ENCODE measurements at regions not wholly inside any gene's neighbourhood (a gene's known extent, or its start where the extent isn't known, plus 50 kb on each side); places are given as distances from the start of the nearest gene placed in this dataset.

DNA sequence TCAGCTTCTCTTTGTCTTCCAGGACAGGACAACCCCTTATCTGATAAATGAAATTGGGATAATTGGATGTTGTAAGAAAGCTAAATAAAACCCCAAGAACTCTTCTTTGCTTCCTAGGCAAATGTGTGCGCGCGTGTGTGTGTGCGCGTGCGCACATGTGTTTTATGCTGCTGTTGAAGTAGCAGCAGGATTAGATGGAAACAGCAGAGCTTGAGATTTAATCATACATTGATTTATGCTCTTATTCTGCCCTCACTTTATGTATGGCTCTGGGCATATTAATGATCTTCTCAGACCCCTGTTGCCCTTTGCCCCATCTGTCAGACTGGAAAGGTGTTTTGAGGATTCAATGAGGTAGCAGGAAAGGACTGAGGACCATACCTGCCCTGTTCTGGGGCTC, 324.0 kb upstream of the MAP3K7 start:
- POLR2A ChIA-PET (ENCODE audit: low non-redundant PET): no interaction called here
- peaks cover 5% of the 10 kb centered on the region for H3K27me3 ChIP-seq (replicated peaks; ENCODE audit: insufficient read depth, low read depth, low read length, poor library complexity)
- H3K4me3 ChIP-seq (ENCODE audit: low read depth, low read length, poor library complexity, severe bottlenecking): no peak overlapping the region
- no peak overlapping the region for H3K27ac ChIP-seq (ENCODE audit: low read depth, low read length, poor library complexity, severe bottlenecking)
- no peaks in the 10 kb centered on the region for H3K4me1 ChIP-seq (ENCODE audit: insufficient read depth, low read length, poor library complexity, severe bottlenecking)
- no TSS peak for BruUV-seq (replicated peaks)
- TF ChIP-seq EZH2 (IDR thresholded peaks at IDR 0.05; ENCODE audit: borderline replicate concordance, low read depth, low read length, poor library complexity, severe bottlenecking): no peak
- TF ChIP-seq, protein P1, sequence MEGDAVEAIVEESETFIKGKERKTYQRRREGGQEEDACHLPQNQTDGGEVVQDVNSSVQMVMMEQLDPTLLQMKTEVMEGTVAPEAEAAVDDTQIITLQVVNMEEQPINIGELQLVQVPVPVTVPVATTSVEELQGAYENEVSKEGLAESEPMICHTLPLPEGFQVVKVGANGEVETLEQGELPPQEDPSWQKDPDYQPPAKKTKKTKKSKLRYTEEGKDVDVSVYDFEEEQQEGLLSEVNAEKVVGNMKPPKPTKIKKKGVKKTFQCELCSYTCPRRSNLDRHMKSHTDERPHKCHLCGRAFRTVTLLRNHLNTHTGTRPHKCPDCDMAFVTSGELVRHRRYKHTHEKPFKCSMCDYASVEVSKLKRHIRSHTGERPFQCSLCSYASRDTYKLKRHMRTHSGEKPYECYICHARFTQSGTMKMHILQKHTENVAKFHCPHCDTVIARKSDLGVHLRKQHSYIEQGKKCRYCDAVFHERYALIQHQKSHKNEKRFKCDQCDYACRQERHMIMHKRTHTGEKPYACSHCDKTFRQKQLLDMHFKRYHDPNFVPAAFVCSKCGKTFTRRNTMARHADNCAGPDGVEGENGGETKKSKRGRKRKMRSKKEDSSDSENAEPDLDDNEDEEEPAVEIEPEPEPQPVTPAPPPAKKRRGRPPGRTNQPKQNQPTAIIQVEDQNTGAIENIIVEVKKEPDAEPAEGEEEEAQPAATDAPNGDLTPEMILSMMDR (conservative IDR thresholded peaks at IDR 0.05; ENCODE audit: low read depth, low read length): no peak
- no peaks in the 10 kb centered on the region for H3K36me3 ChIP-seq (ENCODE audit: insufficient read depth, low read length, poor library complexity, severe bottlenecking)
- DNase-seq (ENCODE audit: low spot score): no peak
- peaks cover 6% of the 10 kb centered on the region for H3K9me3 ChIP-seq (ENCODE audit: low read depth, low read length, poor library complexity, severe bottlenecking)
- intact Hi-C loops (cut with micrococcal nuclease; ENCODE audit: unreplicated experiment): no loop called here
- CTCF ChIA-PET: no interaction called here

- Histone ChIP-seq H3K27me3 (replicated peaks; ENCODE audit: insufficient read depth, low read depth, low read length, poor library complexity) (peaks cover 5% of the 10 kb centered on the region), H3K4me3 (ENCODE audit: low read depth, low read length, poor library complexity, severe bottlenecking) (no peak overlapping the region), H3K27ac (ENCODE audit: low read depth, low read length, poor library complexity, severe bottlenecking) (no peak overlapping the region), H3K4me1 (ENCODE audit: insufficient read depth, low read length, poor library complexity, severe bottlenecking) (no peaks in the 10 kb centered on the region), H3K9me3 (ENCODE audit: low read depth, low read length, poor library complexity, severe bottlenecking) (no peaks in the 10 kb centered on the region), H3K36me3 (ENCODE audit: insufficient read depth, low read length, poor library complexity, severe bottlenecking) (no peaks in the 10 kb centered on the region)
- ChIA-PET CTCF (no interaction called here), POLR2A (ENCODE audit: low non-redundant PET) (no interaction called here)
- DNase-seq (ENCODE audit: low spot score): no peak
- intact Hi-C loops (cut with micrococcal nuclease; ENCODE audit: unreplicated experiment): no loop called here
- no TSS peak for BruUV-seq (replicated peaks)
- TF ChIP-seq, protein P1 (conservative IDR thresholded peaks at IDR 0.05; ENCODE audit: low read depth, low read length): no peak
- TF ChIP-seq EZH2 (IDR thresholded peaks at IDR 0.05; ENCODE audit: borderline replicate concordance, low read depth, low read length, poor library complexity, severe bottlenecking): no peak
Measured at GRCh38 chr6:90907931-90908655, 321.2 kb upstream of the MAP3K7 start.

- ChIA-PET CTCF (no interaction called here), POLR2A (ENCODE audit: low non-redundant PET) (no interaction called here)
- no peak for DNase-seq (ENCODE audit: low spot score)
- Histone ChIP-seq H3K9me3 (ENCODE audit: low read depth, low read length, poor library complexity, severe bottlenecking) (no peaks in the 10 kb centered on the region), H3K4me3 (ENCODE audit: low read depth, low read length, poor library complexity, severe bottlenecking) (no peak overlapping the region), H3K4me1 (ENCODE audit: insufficient read depth, low read length, poor library complexity, severe bottlenecking) (no peaks in the 10 kb centered on the region), H3K27me3 (replicated peaks; ENCODE audit: insufficient read depth, low read depth, low read length, poor library complexity) (no peaks in the 10 kb centered on the region), H3K36me3 (ENCODE audit: insufficient read depth, low read length, poor library complexity, severe bottlenecking) (no peaks in the 10 kb centered on the region), H3K27ac (ENCODE audit: low read depth, low read length, poor library complexity, severe bottlenecking) (no peak overlapping the region)
- intact Hi-C loops (cut with micrococcal nuclease; ENCODE audit: unreplicated experiment): no loop called here
- no peak for TF ChIP-seq EZH2 (IDR thresholded peaks at IDR 0.05; ENCODE audit: borderline replicate concordance, low read depth, low read length, poor library complexity, severe bottlenecking)
- no TSS peak for BruUV-seq (replicated peaks)
Measured at GRCh38 chr6:90905351-90905750, 318.5 kb upstream of the MAP3K7 start.

DNA sequence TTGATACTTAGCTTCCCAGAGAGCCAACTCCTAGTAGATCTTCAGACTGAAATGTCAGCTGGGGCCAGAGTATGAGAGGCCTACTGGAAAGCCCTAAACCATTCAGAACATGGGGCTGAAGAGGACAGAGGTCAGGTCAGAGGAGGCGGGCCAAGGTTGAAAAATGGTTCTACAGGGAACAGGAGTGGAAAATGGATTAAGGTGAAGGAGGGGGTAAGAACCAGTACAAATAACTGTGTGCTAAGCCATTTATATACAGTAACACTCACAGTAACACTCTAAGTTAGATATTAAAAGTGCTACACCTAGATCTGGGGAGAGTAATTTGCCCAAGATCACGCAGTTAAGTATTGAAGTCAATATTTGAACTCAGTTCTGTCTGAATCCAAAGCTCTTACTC, 313.2 kb upstream of the MAP3K7 start:
- ChIA-PET CTCF (no interaction called here), POLR2A (ENCODE audit: low non-redundant PET) (no interaction called here)
- TF ChIP-seq, protein P1 (conservative IDR thresholded peaks at IDR 0.05; ENCODE audit: low read depth, low read length): no peak
- no peak for TF ChIP-seq EZH2 (IDR thresholded peaks at IDR 0.05; ENCODE audit: borderline replicate concordance, low read depth, low read length, poor library complexity, severe bottlenecking)
- BruUV-seq (replicated peaks): no TSS peak
- Histone ChIP-seq H3K27ac (ENCODE audit: low read depth, low read length, poor library complexity, severe bottlenecking) (no peak overlapping the region), H3K4me3 (ENCODE audit: low read depth, low read length, poor library complexity, severe bottlenecking) (no peak overlapping the region), H3K9me3 (ENCODE audit: low read depth, low read length, poor library complexity, severe bottlenecking) (no peaks in the 10 kb centered on the region), H3K4me1 (ENCODE audit: insufficient read depth, low read length, poor library complexity, severe bottlenecking) (peaks cover 8% of the 10 kb centered on the region), H3K27me3 (replicated peaks; ENCODE audit: insufficient read depth, low read depth, low read length, poor library complexity) (no peaks in the 10 kb centered on the region), H3K36me3 (ENCODE audit: insufficient read depth, low read length, poor library complexity, severe bottlenecking) (no peaks in the 10 kb centered on the region)
- no peak for DNase-seq (ENCODE audit: low spot score)
- intact Hi-C loops (cut with micrococcal nuclease; ENCODE audit: unreplicated experiment): no loop called here

Data from A673 (cell line).